ENCODE measurements at regions not wholly inside any gene's neighbourhood (a gene's known extent, or its start where the extent isn't known, plus 50 kb on each side); places are given as distances from the start of the nearest gene placed in this dataset.

DNA sequence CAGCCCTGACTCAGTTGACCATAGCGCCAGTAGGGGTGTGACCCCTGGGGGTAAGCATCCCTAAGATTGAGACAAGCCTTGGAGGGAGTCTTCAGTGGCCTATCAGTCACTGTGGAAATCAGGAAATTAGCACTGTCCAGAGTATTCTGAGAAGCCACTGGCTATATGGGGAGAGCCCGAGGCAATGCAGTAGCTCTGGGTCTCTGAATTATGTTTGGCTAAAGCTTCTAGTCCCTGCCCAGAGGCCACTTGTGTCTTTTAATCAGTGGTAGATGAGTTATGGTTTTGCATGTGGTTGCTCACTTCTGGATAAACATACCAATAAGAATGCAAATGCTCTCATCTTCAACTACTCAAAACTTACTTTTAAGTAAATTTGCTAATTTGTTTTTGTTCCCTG lies 100.6 kb upstream of the TOX3 start:
- DNase-seq: no peak
- H3K36me3 ChIP-seq (replicated peaks): no peaks in the 10 kb centered on the region
- no peaks in the 10 kb centered on the region for H3K27me3 ChIP-seq (replicated peaks)
- no peak overlapping the region for H3K4me3 ChIP-seq (ENCODE audit: low read depth, low read length)
- H3K27ac ChIP-seq: no peak overlapping the region
- TF ChIP-seq, protein P1, sequence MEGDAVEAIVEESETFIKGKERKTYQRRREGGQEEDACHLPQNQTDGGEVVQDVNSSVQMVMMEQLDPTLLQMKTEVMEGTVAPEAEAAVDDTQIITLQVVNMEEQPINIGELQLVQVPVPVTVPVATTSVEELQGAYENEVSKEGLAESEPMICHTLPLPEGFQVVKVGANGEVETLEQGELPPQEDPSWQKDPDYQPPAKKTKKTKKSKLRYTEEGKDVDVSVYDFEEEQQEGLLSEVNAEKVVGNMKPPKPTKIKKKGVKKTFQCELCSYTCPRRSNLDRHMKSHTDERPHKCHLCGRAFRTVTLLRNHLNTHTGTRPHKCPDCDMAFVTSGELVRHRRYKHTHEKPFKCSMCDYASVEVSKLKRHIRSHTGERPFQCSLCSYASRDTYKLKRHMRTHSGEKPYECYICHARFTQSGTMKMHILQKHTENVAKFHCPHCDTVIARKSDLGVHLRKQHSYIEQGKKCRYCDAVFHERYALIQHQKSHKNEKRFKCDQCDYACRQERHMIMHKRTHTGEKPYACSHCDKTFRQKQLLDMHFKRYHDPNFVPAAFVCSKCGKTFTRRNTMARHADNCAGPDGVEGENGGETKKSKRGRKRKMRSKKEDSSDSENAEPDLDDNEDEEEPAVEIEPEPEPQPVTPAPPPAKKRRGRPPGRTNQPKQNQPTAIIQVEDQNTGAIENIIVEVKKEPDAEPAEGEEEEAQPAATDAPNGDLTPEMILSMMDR (IDR thresholded peaks at IDR 0.05; ENCODE audit: low read depth, low read length, missing control alignments): no peak
- in situ Hi-C loops (cut with HindIII; ENCODE audit: low pct_ligation_motif_present, low sequenced_read_pairs): no loop called here

DNA sequence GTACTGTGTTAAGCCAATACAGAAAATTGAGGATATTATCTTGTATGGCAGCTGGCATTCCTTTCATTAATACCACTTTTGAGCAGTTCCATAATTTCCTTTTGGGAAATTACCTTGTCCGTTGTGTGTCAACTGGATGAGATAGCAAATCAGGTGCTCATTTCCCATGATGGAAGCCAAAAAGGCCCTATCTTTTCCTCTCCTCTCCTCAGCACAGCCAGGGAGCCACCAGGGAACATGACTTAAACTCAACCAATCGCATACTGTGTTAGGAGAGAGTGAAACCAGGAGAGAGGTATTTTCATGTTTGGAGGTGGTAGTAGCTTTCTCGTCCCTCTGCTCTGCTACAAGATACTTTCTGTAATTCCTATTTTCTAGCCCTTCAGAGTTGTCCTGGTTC lies 96.1 kb upstream of the TOX3 start:
- H3K36me3 ChIP-seq (replicated peaks): no peaks in the 10 kb centered on the region
- DNase-seq: no peak
- no peak overlapping the region for H3K4me3 ChIP-seq (ENCODE audit: low read depth, low read length)
- TF ChIP-seq, protein P1 (IDR thresholded peaks at IDR 0.05; ENCODE audit: low read depth, low read length, missing control alignments): no peak
- H3K27ac ChIP-seq: no peak overlapping the region
- in situ Hi-C loops (cut with HindIII; ENCODE audit: low pct_ligation_motif_present, low sequenced_read_pairs): no loop called here
- no peaks in the 10 kb centered on the region for H3K27me3 ChIP-seq (replicated peaks)

DNA sequence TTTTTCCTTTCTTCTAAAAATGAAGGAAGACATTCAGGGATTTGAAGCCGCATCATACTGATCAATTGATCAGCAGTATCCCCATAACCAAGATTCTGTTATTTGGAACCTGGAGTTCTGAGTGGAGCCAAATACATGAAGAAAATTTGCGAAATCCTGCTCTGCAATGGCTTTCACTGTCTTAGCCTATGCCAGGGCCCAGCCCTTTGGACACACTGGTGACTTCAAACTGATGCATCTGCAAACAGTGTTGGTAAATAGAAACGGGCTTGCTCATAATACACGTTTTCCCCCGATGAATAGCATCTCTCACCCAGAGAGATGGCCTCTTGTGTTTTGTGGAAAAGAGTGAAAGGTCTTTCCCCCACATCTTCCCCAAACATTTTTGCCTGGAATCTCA lies 87.6 kb upstream of the TOX3 start:
- no peaks in the 10 kb centered on the region for H3K27me3 ChIP-seq (replicated peaks)
- TF ChIP-seq, protein P1 (IDR thresholded peaks at IDR 0.05; ENCODE audit: low read depth, low read length, missing control alignments): no peak
- H3K36me3 ChIP-seq (replicated peaks): no peaks in the 10 kb centered on the region
- H3K27ac ChIP-seq: no peak overlapping the region
- in situ Hi-C loops (cut with HindIII; ENCODE audit: low pct_ligation_motif_present, low sequenced_read_pairs): no loop called here
- DNase-seq: no peak
- no peak overlapping the region for H3K4me3 ChIP-seq (ENCODE audit: low read depth, low read length)

DNA sequence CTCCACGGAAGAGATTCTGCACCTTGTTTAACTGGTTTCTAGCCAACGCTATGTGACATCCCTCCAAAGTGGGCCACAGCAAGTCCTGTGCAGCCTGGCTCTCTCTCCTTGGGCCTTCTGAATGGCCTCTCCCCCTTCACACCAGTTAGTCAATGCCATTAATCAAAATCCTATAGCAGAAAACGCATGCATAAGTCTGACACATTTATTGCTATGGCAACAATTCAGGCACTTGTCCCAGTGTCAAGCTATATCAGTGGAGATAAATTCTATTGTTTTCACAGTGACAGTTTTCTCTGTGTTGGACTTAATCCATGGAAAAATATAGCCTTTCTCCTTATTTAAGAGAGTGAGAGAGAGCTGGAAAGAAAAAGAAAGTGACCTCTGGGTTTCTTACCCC lies 87.2 kb upstream of the TOX3 start:
- no peak overlapping the region for H3K4me3 ChIP-seq (ENCODE audit: low read depth, low read length)
- TF ChIP-seq, protein P1 (IDR thresholded peaks at IDR 0.05; ENCODE audit: low read depth, low read length, missing control alignments): no peak
- DNase-seq: no peak
- no peaks in the 10 kb centered on the region for H3K27me3 ChIP-seq (replicated peaks)
- H3K27ac ChIP-seq: no peak overlapping the region
- H3K36me3 ChIP-seq (replicated peaks): no peaks in the 10 kb centered on the region
- in situ Hi-C loops (cut with HindIII; ENCODE audit: low pct_ligation_motif_present, low sequenced_read_pairs): no loop called here

DNA sequence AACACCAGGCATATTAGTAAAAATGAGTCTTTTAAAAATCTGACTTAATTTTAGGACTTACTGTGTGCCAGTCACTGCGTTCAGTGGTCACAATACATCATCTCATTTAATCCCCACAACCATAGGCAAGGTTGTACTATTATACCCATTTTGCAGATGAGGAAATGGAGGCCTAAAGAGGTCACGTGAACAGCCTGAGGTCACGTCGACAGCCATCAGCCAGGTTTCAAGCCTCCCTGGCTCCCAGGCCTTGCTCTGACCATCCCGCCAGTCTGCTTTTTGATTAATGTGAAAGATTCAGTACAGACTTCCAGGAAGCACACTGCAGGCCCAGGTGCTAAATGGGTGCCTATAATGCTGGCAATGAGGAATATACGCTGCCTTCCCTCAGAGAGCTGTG lies 86.3 kb upstream of the TOX3 start:
- Histone ChIP-seq H3K36me3 (replicated peaks) (no peaks in the 10 kb centered on the region), H3K27ac (no peak overlapping the region), H3K27me3 (replicated peaks) (no peaks in the 10 kb centered on the region), H3K4me3 (ENCODE audit: low read depth, low read length) (no peak overlapping the region)
- no peak for DNase-seq
- TF ChIP-seq, protein P1 (IDR thresholded peaks at IDR 0.05; ENCODE audit: low read depth, low read length, missing control alignments): no peak
- in situ Hi-C loops (cut with HindIII; ENCODE audit: low pct_ligation_motif_present, low sequenced_read_pairs): no loop called here

DNA sequence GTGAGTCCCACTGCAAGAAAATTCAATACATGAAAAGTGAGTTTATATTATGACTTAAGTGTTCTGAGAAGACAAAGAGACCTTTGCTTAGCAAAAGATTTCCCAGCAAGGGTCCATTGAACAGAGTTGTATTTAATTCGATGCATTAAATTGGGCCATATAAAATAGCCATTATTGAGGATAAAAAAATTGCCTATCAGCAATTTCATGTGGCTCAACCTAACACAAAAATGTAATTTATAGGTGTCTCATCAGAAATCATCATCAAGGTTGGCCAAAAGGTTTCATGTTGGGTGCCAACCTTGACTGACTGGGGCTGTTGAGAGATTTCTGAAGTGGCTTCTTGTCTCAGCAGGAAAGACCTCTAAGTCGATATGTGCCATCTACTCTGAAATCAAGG lies 84.8 kb upstream of the TOX3 start:
- TF ChIP-seq, protein P1 (IDR thresholded peaks at IDR 0.05; ENCODE audit: low read depth, low read length, missing control alignments): no peak
- Histone ChIP-seq H3K27me3 (replicated peaks) (no peaks in the 10 kb centered on the region), H3K36me3 (replicated peaks) (no peaks in the 10 kb centered on the region), H3K27ac (no peak overlapping the region), H3K4me3 (ENCODE audit: low read depth, low read length) (no peak overlapping the region)
- in situ Hi-C loops (cut with HindIII; ENCODE audit: low pct_ligation_motif_present, low sequenced_read_pairs): no loop called here
- no peak for DNase-seq

Measured in brain microvascular endothelial cell (primary cell).